Right hindlimb (tissue), 1 donor: ENCODE measurements at regions not wholly inside any gene's neighbourhood (a gene's known extent, or its start where the extent isn't known, plus 50 kb on each side); places are given as distances from the start of the nearest gene placed in this dataset.
"Not testable (repeated sequence)": the region's sequence is repeated elsewhere in the genome, so short reads cannot be mapped to it uniquely, and the experiment has no call there.

Experiments
- DNase-seq: peaks from one replicate; pipeline ENCODE4 v3.0.0-alpha.2; 2018

- no peak for DNase-seq
Observed at GRCh38 chr21:27526451-27526850, 559.6 kb upstream of the ADAMTS5 start.

DNA sequence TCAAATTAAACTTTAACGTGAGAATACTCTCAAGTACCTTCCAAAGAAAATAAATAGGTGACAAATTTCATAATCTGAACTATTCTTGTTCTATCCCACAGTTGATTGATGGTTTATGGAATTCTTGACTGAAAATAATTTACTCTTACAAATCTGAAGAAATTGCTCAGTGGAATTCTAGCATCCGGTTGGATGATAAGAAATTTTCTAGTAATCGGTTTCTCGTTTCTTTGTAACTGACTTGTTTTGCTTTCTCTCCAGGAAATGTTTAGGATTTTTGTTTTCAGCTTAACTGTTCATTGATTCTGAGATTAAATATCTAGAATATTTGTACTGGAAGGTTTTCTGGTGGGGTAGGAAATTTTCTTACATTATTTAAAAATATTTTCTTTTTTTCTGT is 558.9 kb upstream of the ADAMTS5 start:
- no peak for DNase-seq

- no peak for DNase-seq
Observed at GRCh38 chr21:27519361-27519760, 552.5 kb upstream of the ADAMTS5 start.

DNA sequence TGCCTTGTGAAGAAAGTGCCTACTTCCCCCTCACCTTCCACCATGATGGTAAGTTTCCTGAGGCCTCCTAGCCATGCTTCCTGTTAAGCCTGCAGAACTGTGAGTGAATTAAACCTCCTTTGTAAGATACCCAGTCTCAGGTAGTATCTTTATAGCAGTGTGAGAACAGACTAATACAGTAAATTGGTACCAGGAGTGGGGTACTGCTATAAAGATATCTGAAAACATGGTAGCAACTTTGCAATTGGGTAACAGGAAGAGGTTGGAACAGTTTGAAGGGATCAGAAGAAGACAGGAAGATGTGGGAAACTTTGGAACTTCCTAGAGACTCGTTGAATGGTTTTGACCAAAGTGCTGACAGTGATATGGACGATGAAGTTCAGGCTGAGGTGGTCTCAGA is 550.3 kb upstream of the ADAMTS5 start:
- DNase-seq: not testable (repeated sequence)

GRCh38 chr21:27515676-27516075 is 548.8 kb upstream of the ADAMTS5 start:
- DNase-seq: no peak

GRCh38 chr21:27513825-27514224 is 546.9 kb upstream of the ADAMTS5 start:
- no peak for DNase-seq

DNA sequence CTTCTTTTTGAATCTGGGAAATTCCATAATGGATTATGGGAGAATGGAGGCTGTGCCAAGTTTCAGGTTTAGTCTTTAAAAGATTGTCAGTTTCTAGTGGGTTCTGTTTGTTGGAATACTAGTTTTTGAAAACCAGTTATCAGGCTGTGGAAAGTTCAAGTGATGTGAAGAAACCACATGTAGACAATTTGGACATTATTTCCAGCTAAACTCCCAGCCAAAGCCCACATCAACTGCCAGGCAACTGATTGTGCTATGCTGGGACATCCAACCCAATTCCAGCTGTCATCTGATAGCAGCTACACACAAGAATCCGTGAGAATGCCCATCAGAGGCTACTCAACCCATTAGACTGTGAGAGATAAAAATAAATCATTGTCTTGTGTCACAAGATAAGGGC is 546.1 kb upstream of the ADAMTS5 start:
- no peak for DNase-seq

DNA sequence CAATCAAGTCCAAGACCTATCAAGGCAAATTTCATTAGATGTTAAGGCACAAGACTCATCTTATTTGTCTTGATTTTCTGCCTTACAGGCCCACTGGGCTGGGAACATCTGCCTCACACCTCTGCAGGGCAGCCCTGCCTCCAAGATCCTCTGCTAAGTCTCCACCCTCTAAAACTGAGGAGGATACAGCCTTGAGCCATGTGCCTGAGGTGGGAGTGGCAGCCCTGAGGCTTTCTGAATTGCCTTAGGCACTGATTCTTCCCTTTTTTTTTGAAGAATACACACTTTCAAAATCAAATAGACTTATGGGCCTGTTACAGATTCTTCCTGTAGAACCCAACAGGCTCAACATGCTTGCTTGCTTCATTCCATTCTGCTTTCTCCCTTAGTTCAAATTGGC is 544.3 kb upstream of the ADAMTS5 start:
- DNase-seq: no peak

DNA sequence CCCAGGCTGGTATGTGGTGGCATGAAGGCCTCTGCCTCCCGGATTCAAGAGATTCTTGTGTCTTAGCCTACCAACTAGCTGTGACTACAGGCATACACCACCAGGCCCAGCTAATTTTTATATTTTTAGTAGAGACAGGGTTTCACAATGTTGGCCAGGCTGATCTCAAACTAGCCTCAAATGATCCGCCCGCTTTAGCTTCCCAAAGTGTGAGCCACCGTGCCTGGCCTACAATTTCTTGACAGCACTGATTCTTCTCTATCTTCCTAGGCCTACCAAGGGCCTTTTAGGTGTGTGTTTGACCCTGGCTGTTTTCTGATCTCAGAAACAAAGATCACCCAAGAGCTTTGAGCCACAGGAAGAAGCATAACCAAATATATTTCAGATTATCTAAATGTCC is 540.8 kb upstream of the ADAMTS5 start:
- DNase-seq: no peak

DNA sequence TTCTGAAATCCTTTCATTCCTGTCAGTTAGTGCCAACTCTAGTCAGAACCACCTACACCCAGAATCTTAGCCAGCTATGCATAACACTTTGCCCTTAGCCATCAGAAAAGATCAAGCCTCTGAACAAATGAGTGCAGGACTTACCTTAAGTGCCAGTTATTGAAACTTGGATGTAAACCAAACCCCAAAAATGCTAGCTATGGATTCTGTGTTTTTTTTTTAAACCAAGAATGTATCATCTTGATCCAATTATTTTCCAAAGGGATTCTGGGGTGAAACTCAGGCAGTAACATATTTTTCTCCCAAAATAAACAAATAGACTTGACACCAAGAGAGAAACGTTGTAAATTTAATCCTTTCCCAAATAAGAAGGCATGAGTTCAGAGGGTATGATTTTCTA is 538.6 kb upstream of the ADAMTS5 start:
- no peak for DNase-seq

GRCh38 chr21:27502801-27503200 is 535.9 kb upstream of the ADAMTS5 start:
- no peak for DNase-seq

GRCh38 chr21:27498025-27498424 is 531.1 kb upstream of the ADAMTS5 start:
- no peak for DNase-seq

DNA sequence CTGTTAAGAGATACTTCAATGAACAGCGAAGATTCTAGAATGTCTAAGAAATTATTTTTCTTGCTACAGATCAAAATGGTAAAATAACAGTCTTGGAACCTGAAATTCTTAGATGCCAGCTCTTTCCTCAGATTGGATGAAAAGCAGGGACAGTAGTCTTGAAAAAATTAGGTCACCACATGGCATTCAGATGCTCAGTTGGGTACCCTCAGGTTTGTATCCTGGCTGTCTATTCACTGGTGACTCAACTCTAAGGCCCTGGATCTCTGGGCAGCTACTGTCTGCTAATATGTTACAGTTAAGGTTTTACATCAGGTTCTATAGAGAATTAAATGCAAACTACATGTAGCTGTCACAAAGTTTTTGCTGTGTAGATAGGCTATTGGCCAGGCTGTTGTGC is 528.9 kb upstream of the ADAMTS5 start:
- DNase-seq: no peak

DNA sequence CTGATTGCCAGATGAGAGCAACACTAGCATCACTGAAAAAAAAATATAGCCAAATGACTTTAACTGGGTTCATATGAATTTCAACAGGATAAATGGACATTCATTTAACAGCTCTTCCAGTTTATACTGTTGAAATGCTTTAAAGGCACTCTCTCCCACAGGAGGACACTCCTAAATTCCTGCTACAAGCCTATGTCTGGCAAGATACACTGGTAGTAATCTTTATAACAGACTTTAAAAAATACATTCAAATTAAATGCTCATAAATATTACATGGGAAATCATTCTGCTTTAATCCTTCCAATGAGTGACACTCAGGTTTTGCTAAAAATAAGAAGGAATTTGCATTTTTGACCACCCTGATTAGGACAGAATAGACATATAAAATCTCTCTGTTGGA is 526.7 kb upstream of the ADAMTS5 start:
- DNase-seq: no peak

GRCh38 chr21:27487676-27488075 is 520.8 kb upstream of the ADAMTS5 start:
- DNase-seq: no peak

DNA sequence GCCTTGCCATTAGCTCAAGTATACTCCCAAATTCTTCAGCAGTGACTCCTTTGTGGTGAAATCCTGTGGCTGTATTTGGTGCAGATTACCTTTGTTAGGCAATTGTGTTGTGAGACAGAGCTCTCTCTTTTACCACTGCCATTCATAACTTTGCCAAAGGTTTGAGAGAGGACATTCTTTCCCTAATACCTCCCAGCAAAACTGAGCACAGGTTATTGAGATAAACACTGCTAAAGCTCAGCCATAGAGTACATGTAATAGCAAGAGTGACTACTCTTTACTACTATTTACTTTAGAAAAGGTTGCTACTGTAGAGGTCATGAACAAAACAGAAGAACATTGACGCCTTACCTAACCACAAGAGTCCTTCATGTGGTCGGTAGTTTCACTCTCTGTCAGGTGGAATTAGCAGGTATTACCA is 514.0 kb upstream of the ADAMTS5 start:
- DNase-seq: no peak

DNA sequence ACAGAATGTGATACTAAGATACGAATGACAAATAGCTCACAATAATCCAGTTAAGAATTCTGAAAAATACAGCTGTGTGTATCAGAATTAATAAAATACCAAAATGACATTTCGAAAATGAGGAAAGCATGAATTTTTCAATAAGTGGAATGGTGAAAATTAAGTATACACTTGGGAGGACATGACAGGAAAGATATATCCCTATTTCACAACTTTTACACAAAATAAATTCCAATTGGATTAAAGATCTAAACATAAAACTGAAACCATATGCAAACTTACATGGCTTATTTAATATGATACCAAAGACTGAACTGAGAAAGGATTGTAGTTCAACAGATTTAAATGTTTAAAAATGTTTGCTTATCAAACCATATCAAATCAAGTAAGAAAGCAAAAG is 510.4 kb upstream of the ADAMTS5 start:
- no peak for DNase-seq

- no peak for DNase-seq
Observed at GRCh38 chr21:27476696-27477095, 509.8 kb upstream of the ADAMTS5 start.

DNA sequence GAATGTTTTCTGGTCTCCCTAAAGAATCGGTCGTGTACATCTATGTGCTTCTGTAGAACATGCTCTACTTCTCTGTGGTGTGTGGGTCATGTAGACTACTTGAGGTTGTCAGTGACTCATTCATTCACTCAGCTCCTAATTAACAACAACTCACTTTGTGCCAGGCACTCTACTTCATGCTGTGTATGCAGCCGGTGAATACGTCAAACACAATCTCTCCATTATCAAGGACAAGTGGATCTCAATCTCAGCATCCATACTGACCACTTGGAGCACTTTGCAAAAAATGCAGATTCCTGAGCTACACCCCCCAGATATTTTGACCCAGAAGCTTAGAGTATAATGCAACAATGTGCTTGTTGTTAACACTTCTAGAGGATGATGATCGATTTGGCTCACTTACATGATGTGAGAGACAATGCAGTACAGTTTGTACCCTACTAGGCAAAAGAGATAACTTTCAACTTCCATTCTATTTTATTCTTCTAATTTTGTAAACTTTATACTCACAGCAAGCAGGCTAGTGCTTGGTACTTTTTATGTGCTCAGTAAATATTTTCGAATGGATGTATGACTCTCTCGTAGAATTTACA is 508.6 kb upstream of the ADAMTS5 start:
- DNase-seq: no peak

- no peak for DNase-seq
Observed at GRCh38 chr21:27467366-27467765, 500.5 kb upstream of the ADAMTS5 start.

DNA sequence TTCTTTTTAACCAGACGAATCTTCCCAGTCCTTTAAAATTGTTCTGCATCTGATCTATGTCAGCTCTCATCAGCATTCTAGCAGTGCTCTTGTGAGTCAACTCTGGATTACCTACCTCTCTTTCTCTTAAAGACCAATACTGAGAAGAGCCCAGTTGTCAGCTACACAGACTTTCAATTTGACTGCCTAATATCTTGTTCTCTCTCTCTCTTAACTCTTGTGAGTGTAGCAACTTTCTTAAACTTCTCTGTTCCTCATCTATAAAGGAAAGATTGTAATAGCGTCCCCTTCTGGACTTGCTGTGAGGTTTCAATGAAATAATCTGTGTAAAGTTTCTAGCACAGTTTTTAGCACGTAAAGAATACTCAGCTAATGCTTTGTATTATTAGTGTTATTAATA is 499.3 kb upstream of the ADAMTS5 start:
- no peak for DNase-seq

GRCh38 chr21:27464648-27465047 is 497.8 kb upstream of the ADAMTS5 start:
- no peak for DNase-seq

DNA sequence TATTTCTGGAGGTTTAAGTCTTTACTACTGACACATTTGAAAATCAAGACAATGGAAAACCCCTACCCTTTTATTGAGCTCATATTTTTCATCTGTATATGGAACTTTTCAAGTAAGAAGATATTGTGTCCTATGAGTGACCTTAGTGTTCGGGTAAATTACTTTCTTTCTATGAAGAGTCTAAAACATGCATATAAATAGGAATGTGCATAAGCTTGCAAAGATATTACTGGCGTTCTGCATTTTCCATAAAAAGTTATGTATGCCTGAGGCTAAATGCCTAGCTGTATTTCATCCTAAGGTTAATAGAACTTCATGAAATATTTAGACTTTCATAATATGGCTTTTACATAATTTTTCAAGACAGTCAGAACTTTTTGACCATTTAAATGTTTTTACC is 495.8 kb upstream of the ADAMTS5 start:
- DNase-seq: no peak

- no peak for DNase-seq
Observed at GRCh38 chr21:27454234-27454633, 487.3 kb upstream of the ADAMTS5 start.

DNA sequence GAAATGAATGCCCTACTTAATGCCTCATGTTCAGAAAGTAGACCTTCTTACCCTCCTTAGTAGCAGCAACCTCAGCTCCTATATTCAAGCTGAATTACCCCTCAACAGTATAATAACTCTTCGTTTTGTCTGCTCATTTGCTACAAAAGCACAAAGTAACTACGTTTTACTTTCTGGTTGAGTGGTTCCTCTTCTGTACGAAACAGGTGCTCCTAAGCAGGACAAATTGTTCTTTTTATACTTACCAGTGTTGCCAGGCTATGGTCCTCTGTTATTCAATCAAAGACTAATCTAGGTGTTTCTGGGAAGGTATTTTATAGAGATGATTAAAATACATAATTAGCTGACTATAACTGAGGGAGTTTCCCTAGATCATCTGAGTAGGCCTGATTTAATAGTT is 484.2 kb upstream of the ADAMTS5 start:
- no peak for DNase-seq

DNA sequence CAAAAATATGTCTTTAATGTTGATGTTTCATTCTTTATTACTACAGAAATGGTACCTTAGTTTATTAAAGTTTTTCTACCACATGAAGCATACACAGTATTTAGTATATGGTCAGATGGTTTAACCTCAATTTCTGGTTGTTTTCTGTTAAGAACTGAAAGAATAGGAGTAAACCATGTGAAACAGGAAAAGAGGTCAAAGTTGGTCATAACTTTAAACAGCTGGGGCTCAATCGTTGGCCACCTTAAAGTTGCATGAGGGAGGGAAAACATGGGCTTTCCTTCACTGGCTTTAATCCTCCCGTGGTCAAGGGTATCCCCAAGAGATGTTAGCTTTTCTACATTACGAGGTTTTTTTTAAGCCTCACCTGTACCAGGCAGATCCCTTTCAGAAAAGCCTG is 483.3 kb upstream of the ADAMTS5 start:
- DNase-seq: no peak
